BLaER1 treated with 17β-estradiol and CSF1 and Interleukin-3, amounts not matched to agents 10 nM and 100 nM (cell line): ENCODE measurements at regions not wholly inside any gene's neighbourhood (a gene's known extent, or its start where the extent isn't known, plus 50 kb on each side); places are given as distances from the start of the nearest gene placed in this dataset.
"Not testable (repeated sequence)": the region's sequence is repeated elsewhere in the genome, so short reads cannot be mapped to it uniquely, and the experiment has no call there.

Source experiments
- H3K27ac ChIP-seq, 11 experiments: shearing (Covaris generic); formaldehyde crosslinking; 2 replicates each; pipeline ENCODE4 v1.8.1; 2022
- H3K27me3 ChIP-seq, 11 experiments: shearing (Covaris generic); formaldehyde crosslinking; 2 replicates each; pipeline ENCODE4 v1.8.1; 2022
- H3K36me3 ChIP-seq, 11 experiments: shearing (Covaris generic); formaldehyde crosslinking; 2 replicates each; pipeline ENCODE4 v1.8.1; 2022
- H3K4me1 ChIP-seq, 10 experiments: shearing (Covaris generic); formaldehyde crosslinking; 2 replicates each; pipeline ENCODE4 v1.8.1; 2022
- H3K4me2 ChIP-seq, 11 experiments: shearing (Covaris generic); formaldehyde crosslinking; 2 replicates each; pipeline ENCODE4 v1.8.1; 2022
- H3K4me3 ChIP-seq, 10 experiments: shearing (Covaris generic); formaldehyde crosslinking; 2 replicates each; pipeline ENCODE4 v1.8.1; 2022
- H3K9ac ChIP-seq, 11 experiments: shearing (Covaris generic); formaldehyde crosslinking; 2 replicates each; pipeline ENCODE4 v1.8.1; 2022
- H3K9me3 ChIP-seq, 11 experiments: shearing (Covaris generic); formaldehyde crosslinking; replicated peaks in 1 of 11; 2 replicates each; pipeline ENCODE4 v1.8.1; 2022
- H4K20me1 ChIP-seq, 11 experiments: shearing (Covaris generic); formaldehyde crosslinking; 2 replicates each; pipeline ENCODE4 v1.8.1; 2022
- Cebpa-rat ChIP-seq, 11 experiments: shearing (Covaris generic); IDR thresholded peaks; 2 replicates each; pipeline ENCODE4 v1.8.1; 2022

GRCh38 chr2:204138206-204138605 lies 201.6 kb downstream of the ICOS start:
- H4K20me1 ChIP-seq: no peaks in the 10 kb centered on the region
- no peaks in the 10 kb centered on the region for H3K36me3 ChIP-seq
- no peak overlapping the region for H3K27ac ChIP-seq
- peaks cover 0 to 8% (median 0%) of the 10 kb centered on the region in 11 experiments; a peak in 1 of 22 replicates for H3K9me3 ChIP-seq
- H3K4me3 ChIP-seq: no peak overlapping the region
- peaks cover 0 to 18% (median 3%) of the 10 kb centered on the region in 10 experiments; a peak in 9 of 20 replicates for H3K4me1 ChIP-seq
- no peak for TF ChIP-seq Cebpa-rat (IDR thresholded peaks at IDR 0.05)
- no peak overlapping the region for H3K4me2 ChIP-seq
- no peak overlapping the region for H3K9ac ChIP-seq
- no peaks in the 10 kb centered on the region for H3K27me3 ChIP-seq

GRCh38 chr2:204140246-204140645 lies 203.7 kb downstream of the ICOS start:
- no peak overlapping the region for H3K4me2 ChIP-seq
- peaks cover 0 to 12% (median 3%) of the 10 kb centered on the region in 10 experiments; a peak in 8 of 20 replicates for H3K4me1 ChIP-seq
- no peaks in the 10 kb centered on the region for H3K27me3 ChIP-seq
- H3K9me3 ChIP-seq: peaks cover 0 to 8% (median 0%) of the 10 kb centered on the region in 11 experiments; a peak in 1 of 22 replicates
- no peak overlapping the region for H3K9ac ChIP-seq
- H3K4me3 ChIP-seq: no peak overlapping the region
- no peak for TF ChIP-seq Cebpa-rat (IDR thresholded peaks at IDR 0.05)
- no peaks in the 10 kb centered on the region for H3K36me3 ChIP-seq
- H3K27ac ChIP-seq: no peak overlapping the region
- no peaks in the 10 kb centered on the region for H4K20me1 ChIP-seq

- Histone ChIP-seq H3K9me3 (no peaks in the 10 kb centered on the region), H3K4me1 (peaks cover 0 to 13% (median 9%) of the 10 kb centered on the region in 10 experiments; a peak in 13 of 20 replicates), H3K4me3 (no peak overlapping the region), H3K4me2 (no peak overlapping the region), H4K20me1 (no peaks in the 10 kb centered on the region), H3K36me3 (no peaks in the 10 kb centered on the region), H3K9ac (no peak overlapping the region), H3K27me3 (no peaks in the 10 kb centered on the region), H3K27ac (no peak overlapping the region)
- no peak for TF ChIP-seq Cebpa-rat (IDR thresholded peaks at IDR 0.05)
Measured at GRCh38 chr2:204143216-204144014, 206.9 kb downstream of the ICOS start.

GRCh38 chr2:204144492-204144891 lies 207.9 kb downstream of the ICOS start:
- Histone ChIP-seq H3K4me1 (peaks cover 0 to 13% (median 9%) of the 10 kb centered on the region in 10 experiments; a peak in 13 of 20 replicates), H3K4me2 (no peak overlapping the region), H3K9ac (no peak overlapping the region), H4K20me1 (no peaks in the 10 kb centered on the region), H3K27ac (no peak overlapping the region), H3K9me3 (peaks cover 0 to 3% (median 0%) of the 10 kb centered on the region in 11 experiments; a peak in 1 of 22 replicates), H3K27me3 (no peaks in the 10 kb centered on the region), H3K36me3 (no peaks in the 10 kb centered on the region), H3K4me3 (no peak overlapping the region)
- no peak for TF ChIP-seq Cebpa-rat (IDR thresholded peaks at IDR 0.05)

GRCh38 chr2:204145263-204145751 lies 208.7 kb downstream of the ICOS start:
- Histone ChIP-seq H3K4me2 (peak overlapping the region; percentile 46 to 72 (median 66)), H3K9me3 (peaks cover 0 to 3% (median 0%) of the 10 kb centered on the region in 11 experiments; a peak in 1 of 22 replicates), H3K4me1 (peaks cover 0 to 13% (median 9%) of the 10 kb centered on the region in 10 experiments; a peak in 13 of 20 replicates), H3K27me3 (no peaks in the 10 kb centered on the region), H3K36me3 (no peaks in the 10 kb centered on the region), H3K9ac (peak overlapping the region in 9 of 11 experiments; percentile 7 to 68 (median 29); a peak in 15 of 22 replicates), H3K4me3 (peak overlapping the region; percentile 34 to 64 (median 46); a peak in 18 of 20 replicates), H4K20me1 (no peaks in the 10 kb centered on the region), H3K27ac (peak overlapping the region in 5 of 11 experiments; percentile 8 to 55 (median 40); a peak in 9 of 22 replicates)
- TF ChIP-seq Cebpa-rat (IDR thresholded peaks at IDR 0.05): no peak

GRCh38 chr2:204145791-204146190 lies 209.2 kb downstream of the ICOS start:
- Histone ChIP-seq H4K20me1 (no peaks in the 10 kb centered on the region), H3K9me3 (peaks cover 0 to 3% (median 0%) of the 10 kb centered on the region in 11 experiments; a peak in 1 of 22 replicates), H3K27ac (peak overlapping the region in 5 of 11 experiments; percentile 8 to 55 (median 40); a peak in 10 of 22 replicates), H3K9ac (peak overlapping the region in 9 of 11 experiments; percentile 7 to 68 (median 29); a peak in 15 of 22 replicates), H3K27me3 (no peaks in the 10 kb centered on the region), H3K4me1 (peaks cover 0 to 13% (median 9%) of the 10 kb centered on the region in 10 experiments; a peak in 13 of 20 replicates), H3K36me3 (no peaks in the 10 kb centered on the region), H3K4me2 (peak overlapping the region; percentile 46 to 72 (median 66)), H3K4me3 (peak overlapping the region; percentile 34 to 64 (median 46); a peak in 18 of 20 replicates)
- TF ChIP-seq Cebpa-rat (IDR thresholded peaks at IDR 0.05): no peak

- H3K36me3 ChIP-seq: not testable (repeated sequence)
Measured at GRCh38 chr2:204147040-204147439, 210.5 kb downstream of the ICOS start.

GRCh38 chr2:204150721-204151120 lies 214.2 kb downstream of the ICOS start:
- H3K4me3 ChIP-seq: no peak overlapping the region
- no peaks in the 10 kb centered on the region for H4K20me1 ChIP-seq
- H3K4me2 ChIP-seq: no peak overlapping the region
- H3K27me3 ChIP-seq: no peaks in the 10 kb centered on the region
- H3K27ac ChIP-seq: no peak overlapping the region
- TF ChIP-seq Cebpa-rat (IDR thresholded peaks at IDR 0.05): no peak
- H3K9ac ChIP-seq: no peak overlapping the region
- H3K9me3 ChIP-seq: peaks cover 0 to 3% (median 0%) of the 10 kb centered on the region in 11 experiments; a peak in 1 of 22 replicates
- peaks cover 0 to 9% (median 5%) of the 10 kb centered on the region in 10 experiments; a peak in 14 of 20 replicates for H3K4me1 ChIP-seq
- H3K36me3 ChIP-seq: no peaks in the 10 kb centered on the region

More at GRCh38 chr2:204147040-204147439, 210.5 kb downstream of the ICOS start:
- H3K4me1 ChIP-seq: peaks cover 0 to 13% (median 9%) of the 10 kb centered on the region in 10 experiments; a peak in 13 of 20 replicates
- not testable (repeated sequence) for H3K27me3 ChIP-seq, H3K4me3 ChIP-seq, H3K4me2 ChIP-seq, H3K9ac ChIP-seq, H4K20me1 ChIP-seq, H3K27ac ChIP-seq, H3K9me3 ChIP-seq

- peaks cover 0 to 4% (median 0%) of the 10 kb centered on the region in 10 experiments; a peak in 1 of 20 replicates for H3K4me1 ChIP-seq
- no peak overlapping the region for H3K27ac ChIP-seq
- no peak for TF ChIP-seq Cebpa-rat (IDR thresholded peaks at IDR 0.05)
- H3K9ac ChIP-seq: no peak overlapping the region
- no peaks in the 10 kb centered on the region for H3K27me3 ChIP-seq
- no peaks in the 10 kb centered on the region for H4K20me1 ChIP-seq
- no peaks in the 10 kb centered on the region for H3K36me3 ChIP-seq
- H3K4me2 ChIP-seq: no peak overlapping the region
- H3K4me3 ChIP-seq: no peak overlapping the region
- H3K9me3 ChIP-seq: peaks cover 7 to 11% (median 8%) of the 10 kb centered on the region in 11 experiments; a peak in 21 of 22 replicates
Measured at GRCh38 chr2:204152616-204153015, 216.1 kb downstream of the ICOS start.
